Endothelial cell (in vitro differentiated cells): ENCODE measurements at regions not wholly inside any gene's neighbourhood (a gene's known extent, or its start where the extent isn't known, plus 50 kb on each side); places are given as distances from the start of the nearest gene placed in this dataset.
A peak's percentile ranks its signal among the peaks of the same experiment; 100 is the strongest.

Experiments
- DNase-seq: peaks from one replicate; pipeline ENCODE4 v3.0.0; 2021; ENCODE audit warnings: low spot score
- H3K27ac Mint-ChIP-seq: one replicate; pipeline ENCODE4 v1.8.0; 2021; ENCODE audit warnings: mixed read lengths, inconsistent platforms; ENCODE audit not compliant: unreplicated experiment
- H3K27me3 Mint-ChIP-seq: one replicate; pipeline ENCODE4 v1.8.0; 2021; ENCODE audit warnings: mild to moderate bottlenecking, moderate library complexity, mixed read lengths, inconsistent platforms; ENCODE audit not compliant: unreplicated experiment
- H3K36me3 Mint-ChIP-seq: one replicate; pipeline ENCODE4 v1.8.0; 2021; ENCODE audit warnings: mild to moderate bottlenecking, low read depth, mixed read lengths, inconsistent platforms; ENCODE audit not compliant: unreplicated experiment
- H3K4me1 Mint-ChIP-seq: one replicate; pipeline ENCODE4 v1.8.0; 2021; ENCODE audit warnings: mild to moderate bottlenecking, mixed read lengths, inconsistent platforms; ENCODE audit not compliant: unreplicated experiment
- H3K4me3 Mint-ChIP-seq: one replicate; pipeline ENCODE4 v1.8.0; 2021; ENCODE audit warnings: mild to moderate bottlenecking, mixed read lengths, inconsistent platforms; ENCODE audit not compliant: unreplicated experiment
- H3K9me3 Mint-ChIP-seq: one replicate; pipeline ENCODE4 v1.8.0; 2021; ENCODE audit warnings: mixed read lengths, inconsistent platforms; ENCODE audit not compliant: unreplicated experiment
- CTCF ChIP-seq: fragments of 200-600 bp; sonication (generic); IDR thresholded peaks from one replicate; pipeline ENCODE4 v1.5.0; 2021; ENCODE audit warnings: antibody characterized with exemption; ENCODE audit not compliant: unreplicated experiment

- Mint-ChIP-seq H3K4me3 (no peak overlapping the region), H3K36me3 (no peaks in the 10 kb centered on the region), H3K27me3 (peaks cover 2% of the 10 kb centered on the region), H3K27ac (no peak overlapping the region), H3K4me1 (peaks cover 4% of the 10 kb centered on the region), H3K9me3 (no peaks in the 10 kb centered on the region)
- DNase-seq, result no peak
- no peak for TF ChIP-seq CTCF
Observed at GRCh38 chrX:150200361-150200760, 162.8 kb upstream of the MAMLD1 start.

GRCh38 chrX:150200820-150201287 is 162.3 kb upstream of the MAMLD1 start:
- Mint-ChIP-seq H3K27ac (no peak overlapping the region), H3K9me3 (no peaks in the 10 kb centered on the region), H3K4me3 (no peak overlapping the region), H3K27me3 (peaks cover 2% of the 10 kb centered on the region), H3K36me3 (no peaks in the 10 kb centered on the region), H3K4me1 (peaks cover 6% of the 10 kb centered on the region)
- TF ChIP-seq CTCF, result no peak
- DNase-seq, result no peak

GRCh38 chrX:150201391-150201790 is 161.7 kb upstream of the MAMLD1 start:
- TF ChIP-seq CTCF, result no peak
- Mint-ChIP-seq H3K27me3 (peaks cover 4% of the 10 kb centered on the region), H3K36me3 (no peaks in the 10 kb centered on the region), H3K4me1 (peaks cover 6% of the 10 kb centered on the region), H3K9me3 (no peaks in the 10 kb centered on the region), H3K4me3 (no peak overlapping the region), H3K27ac (no peak overlapping the region)
- DNase-seq, result no peak

GRCh38 chrX:150201841-150202240 is 161.3 kb upstream of the MAMLD1 start:
- TF ChIP-seq CTCF, result no peak
- Mint-ChIP-seq H3K4me3 (no peak overlapping the region), H3K4me1 (peaks cover 6% of the 10 kb centered on the region), H3K27ac (no peak overlapping the region), H3K9me3 (no peaks in the 10 kb centered on the region), H3K27me3 (peaks cover 4% of the 10 kb centered on the region), H3K36me3 (no peaks in the 10 kb centered on the region)
- DNase-seq, result no peak

- Mint-ChIP-seq H3K4me1 (peaks cover 6% of the 10 kb centered on the region), H3K27me3 (peaks cover 4% of the 10 kb centered on the region), H3K9me3 (no peaks in the 10 kb centered on the region), H3K4me3 (no peak overlapping the region), H3K27ac (peak overlapping the region; percentile 72), H3K36me3 (no peaks in the 10 kb centered on the region)
- no peak for TF ChIP-seq CTCF
- no peak for DNase-seq
Observed at GRCh38 chrX:150202641-150203247, 160.4 kb upstream of the MAMLD1 start.
